CD4-positive, alpha-beta T cell treated with Interleukin-4 for 1 hour (primary cell): ENCODE measurements at regions not wholly inside any gene's neighbourhood (a gene's known extent, or its start where the extent isn't known, plus 50 kb on each side); places are given as distances from the start of the nearest gene placed in this dataset.

Experiments used
- DNase-seq, 2 donors: peaks; one replicate each; pipeline ENCODE4 v3.0.0-alpha.2; 2020 to 2022

- no peak for DNase-seq
Measured at GRCh38 chr7:81648716-81649115, 121.1 kb downstream of the HGF start.

GRCh38 chr7:81645435-81645834, 124.4 kb downstream of the HGF start:
- no peak for DNase-seq

- no peak for DNase-seq
Measured at GRCh38 chr7:81641873-81642272, 128.0 kb downstream of the HGF start.

- DNase-seq = no peak
Measured at GRCh38 chr7:81638198-81638597, 131.6 kb downstream of the HGF start.

- DNase-seq = no peak
Measured at GRCh38 chr7:81637534-81637933, 132.3 kb downstream of the HGF start.

GRCh38 chr7:81632418-81632817, 137.4 kb downstream of the HGF start:
- DNase-seq = no peak

GRCh38 chr7:81630600-81630999, 139.2 kb downstream of the HGF start:
- DNase-seq = no peak

GRCh38 chr7:81629702-81630101, 140.1 kb downstream of the HGF start:
- no peak for DNase-seq

- no peak for DNase-seq
Measured at GRCh38 chr7:81628951-81629350, 140.9 kb downstream of the HGF start.

- DNase-seq = no peak
Measured at GRCh38 chr7:81627536-81628287, 142.1 kb downstream of the HGF start.

- no peak for DNase-seq
Measured at GRCh38 chr7:81626008-81626407, 143.8 kb downstream of the HGF start.

GRCh38 chr7:81624650-81625631, 144.9 kb downstream of the HGF start:
- no peak for DNase-seq

- DNase-seq = no peak
Measured at GRCh38 chr7:81624021-81624592, 145.7 kb downstream of the HGF start.

- no peak for DNase-seq
Measured at GRCh38 chr7:81623251-81623855, 146.5 kb downstream of the HGF start.

GRCh38 chr7:81621893-81622292, 148.0 kb downstream of the HGF start:
- no peak for DNase-seq

GRCh38 chr7:81618396-81619014, 151.3 kb downstream of the HGF start:
- no peak for DNase-seq

GRCh38 chr7:81616951-81617350, 152.9 kb downstream of the HGF start:
- no peak for DNase-seq

- DNase-seq = no peak
Measured at GRCh38 chr7:81611805-81612204, 158.0 kb downstream of the HGF start.

- no peak for DNase-seq
Measured at GRCh38 chr7:81611040-81611439, 158.8 kb downstream of the HGF start.

GRCh38 chr7:81608748-81609382, 161.0 kb downstream of the HGF start:
- no peak for DNase-seq

- no peak for DNase-seq
Measured at GRCh38 chr7:81607987-81608386, 161.9 kb downstream of the HGF start.
